D721Med (cell line): ENCODE measurements at regions not wholly inside any gene's neighbourhood (a gene's known extent, or its start where the extent isn't known, plus 50 kb on each side); places are given as distances from the start of the nearest gene placed in this dataset.

Experiments
- DNase-seq: peaks from one replicate; pipeline ENCODE4 v3.0.0; 2011; ENCODE audit warnings: low spot score; ENCODE audit not compliant: insufficient read length
- FAIRE-seq: peaks from 2 replicates; lab custom pipeline; 2011; peaks lifted over from hg19 to GRCh38; lab: Jason Lieb, UNC
- TF ChIP-seq, protein P1 (sequence below): IDR thresholded peaks from 2 replicates; pipeline ENCODE4 v1.5.1; 2012; ENCODE audit warnings: mild to moderate bottlenecking, control low read depth; ENCODE audit not compliant: insufficient read depth; ENCODE audit errors: missing control alignments

- FAIRE-seq, result no peak
- no peak for DNase-seq
- TF ChIP-seq, protein P1, sequence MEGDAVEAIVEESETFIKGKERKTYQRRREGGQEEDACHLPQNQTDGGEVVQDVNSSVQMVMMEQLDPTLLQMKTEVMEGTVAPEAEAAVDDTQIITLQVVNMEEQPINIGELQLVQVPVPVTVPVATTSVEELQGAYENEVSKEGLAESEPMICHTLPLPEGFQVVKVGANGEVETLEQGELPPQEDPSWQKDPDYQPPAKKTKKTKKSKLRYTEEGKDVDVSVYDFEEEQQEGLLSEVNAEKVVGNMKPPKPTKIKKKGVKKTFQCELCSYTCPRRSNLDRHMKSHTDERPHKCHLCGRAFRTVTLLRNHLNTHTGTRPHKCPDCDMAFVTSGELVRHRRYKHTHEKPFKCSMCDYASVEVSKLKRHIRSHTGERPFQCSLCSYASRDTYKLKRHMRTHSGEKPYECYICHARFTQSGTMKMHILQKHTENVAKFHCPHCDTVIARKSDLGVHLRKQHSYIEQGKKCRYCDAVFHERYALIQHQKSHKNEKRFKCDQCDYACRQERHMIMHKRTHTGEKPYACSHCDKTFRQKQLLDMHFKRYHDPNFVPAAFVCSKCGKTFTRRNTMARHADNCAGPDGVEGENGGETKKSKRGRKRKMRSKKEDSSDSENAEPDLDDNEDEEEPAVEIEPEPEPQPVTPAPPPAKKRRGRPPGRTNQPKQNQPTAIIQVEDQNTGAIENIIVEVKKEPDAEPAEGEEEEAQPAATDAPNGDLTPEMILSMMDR, result no peak
Observed at GRCh38 chr1:80441664-80442063, 1359.1 kb upstream of the ADGRL2 start.

DNA sequence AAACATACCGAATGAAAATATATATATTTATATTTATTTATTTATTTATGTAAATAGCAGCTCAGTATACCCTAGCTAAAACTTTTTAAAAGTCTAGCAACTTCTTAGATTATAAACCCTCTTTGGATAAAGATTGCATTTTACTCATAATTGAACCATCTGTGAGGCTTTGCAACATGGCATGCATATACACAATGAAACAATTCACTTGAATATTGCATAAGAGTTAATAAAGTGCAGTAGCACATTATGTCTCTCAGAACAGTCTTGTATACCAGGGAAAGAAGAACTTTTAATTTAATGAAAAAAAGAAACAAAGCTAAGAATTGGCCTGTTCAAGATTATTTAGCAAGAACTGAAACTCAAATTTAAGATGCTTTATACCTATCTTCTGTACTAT is 1363.9 kb upstream of the ADGRL2 start:
- DNase-seq (no peak), FAIRE-seq (no peak)
- TF ChIP-seq, protein P1, result no peak

- FAIRE-seq (no peak), DNase-seq (no peak)
- TF ChIP-seq, protein P1, result no peak
Observed at GRCh38 chr1:80427881-80428280, 1372.9 kb upstream of the ADGRL2 start.

DNA sequence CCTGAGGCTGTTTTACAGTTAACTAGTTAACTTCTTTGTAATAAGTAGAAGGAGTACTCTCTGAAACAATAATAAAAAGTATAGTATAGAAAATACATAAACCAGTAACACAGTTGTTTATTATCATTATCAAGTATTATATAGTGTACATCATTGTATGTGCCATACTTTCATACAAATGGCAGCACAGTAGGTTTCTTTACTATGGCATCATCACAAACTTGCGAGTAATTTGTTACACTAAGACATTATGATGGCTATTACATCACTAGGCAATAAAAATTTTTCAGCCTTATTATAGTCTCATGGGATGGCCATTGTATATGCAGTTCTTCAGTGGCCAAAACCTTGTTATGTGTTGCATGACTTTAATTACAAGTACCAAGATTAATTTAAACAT is 1376.5 kb upstream of the ADGRL2 start:
- TF ChIP-seq, protein P1, result no peak
- DNase-seq (no peak), FAIRE-seq (no peak)

DNA sequence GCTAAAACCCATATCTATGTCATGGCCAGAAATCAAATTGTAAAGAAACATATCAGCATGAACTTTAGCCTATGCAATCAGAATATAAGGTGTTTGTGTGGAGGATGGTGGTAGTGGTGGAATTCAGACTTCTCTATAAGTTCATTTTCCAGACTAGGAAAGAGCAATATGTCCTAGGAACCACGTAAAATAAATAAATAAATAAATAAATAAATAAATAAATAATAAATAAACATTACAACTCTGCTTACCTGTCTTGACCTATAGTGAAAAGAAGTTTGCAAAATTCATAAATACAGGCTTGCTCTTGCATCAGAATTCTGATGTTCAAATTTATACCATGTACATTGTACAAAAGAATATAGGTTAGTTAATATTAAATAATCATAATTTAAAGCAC is 1382.6 kb upstream of the ADGRL2 start:
- FAIRE-seq (no peak), DNase-seq (no peak)
- TF ChIP-seq, protein P1, result no peak

GRCh38 chr1:80417671-80418070 is 1383.1 kb upstream of the ADGRL2 start:
- FAIRE-seq (no peak), DNase-seq (no peak)
- TF ChIP-seq, protein P1, result no peak

DNA sequence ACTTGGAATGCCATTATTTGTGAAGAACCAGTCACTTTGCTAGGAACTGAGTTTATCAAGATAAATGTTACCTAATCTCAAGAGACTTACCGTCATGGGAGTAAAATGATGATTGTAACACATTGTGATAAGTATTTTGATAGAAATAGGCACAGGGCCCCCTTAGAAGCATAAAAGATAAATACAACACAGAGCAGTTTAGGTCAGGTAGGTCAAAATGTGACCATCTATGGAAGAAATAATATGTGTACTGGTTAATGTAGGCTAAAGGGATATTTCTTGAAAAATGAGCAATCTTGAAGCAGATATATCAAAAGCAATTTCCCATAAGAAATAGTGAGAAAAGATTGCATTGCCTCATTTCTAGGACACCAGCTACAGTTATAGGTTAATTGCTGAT is 1386.8 kb upstream of the ADGRL2 start:
- DNase-seq (no peak), FAIRE-seq (no peak)
- TF ChIP-seq, protein P1, result no peak
